ENCODE measurements at regions not wholly inside any gene's neighbourhood (a gene's known extent, or its start where the extent isn't known, plus 50 kb on each side); places are given as distances from the start of the nearest gene placed in this dataset.
"Not testable (repeated sequence)": the region's sequence is repeated elsewhere in the genome, so short reads cannot be mapped to it uniquely, and the experiment has no call there.

GRCh38 chr1:146883190-146883589 lies 54.9 kb upstream of the NBPF12 start:
- H3K27me3 Mint-ChIP-seq; H3K4me1 Mint-ChIP-seq; ATAC-seq (replicated peaks); H3K36me3 Mint-ChIP-seq (ENCODE audit: low read depth); H3K9me3 Mint-ChIP-seq; H3K27ac Mint-ChIP-seq; H3K4me3 Mint-ChIP-seq: not testable (repeated sequence)

- not testable (repeated sequence) for ATAC-seq (replicated peaks); H3K4me3 Mint-ChIP-seq; H3K27me3 Mint-ChIP-seq; H3K4me1 Mint-ChIP-seq; H3K36me3 Mint-ChIP-seq (ENCODE audit: low read depth); H3K27ac Mint-ChIP-seq; H3K9me3 Mint-ChIP-seq
These were observed 57.0 kb upstream of the NBPF12 start for GRCh38 chr1:146881096-146881495.

GRCh38 chr1:146863799-146864319 lies 74.3 kb upstream of the NBPF12 start:
- H3K4me3 Mint-ChIP-seq; H3K4me1 Mint-ChIP-seq; ATAC-seq (replicated peaks); H3K27ac Mint-ChIP-seq; H3K36me3 Mint-ChIP-seq (ENCODE audit: low read depth); H3K27me3 Mint-ChIP-seq; H3K9me3 Mint-ChIP-seq: not testable (repeated sequence)

- H3K9me3 Mint-ChIP-seq; H3K4me3 Mint-ChIP-seq; H3K4me1 Mint-ChIP-seq; ATAC-seq (replicated peaks); H3K27ac Mint-ChIP-seq; H3K36me3 Mint-ChIP-seq (ENCODE audit: low read depth); H3K27me3 Mint-ChIP-seq: not testable (repeated sequence)
These were observed 85.0 kb upstream of the NBPF12 start for GRCh38 chr1:146853147-146853546.

- not testable (repeated sequence) for H3K27me3 Mint-ChIP-seq; H3K4me1 Mint-ChIP-seq; H3K27ac Mint-ChIP-seq; H3K9me3 Mint-ChIP-seq; H3K4me3 Mint-ChIP-seq; ATAC-seq (replicated peaks); H3K36me3 Mint-ChIP-seq (ENCODE audit: low read depth)
These were observed 87.7 kb upstream of the NBPF12 start for GRCh38 chr1:146850352-146850889.

- not testable (repeated sequence) for H3K9me3 Mint-ChIP-seq; H3K4me1 Mint-ChIP-seq; H3K27me3 Mint-ChIP-seq; H3K27ac Mint-ChIP-seq; ATAC-seq (replicated peaks); H3K4me3 Mint-ChIP-seq; H3K36me3 Mint-ChIP-seq (ENCODE audit: low read depth)
These were observed 99.4 kb upstream of the NBPF12 start for GRCh38 chr1:146838725-146839124.

- H3K4me1 Mint-ChIP-seq; ATAC-seq (replicated peaks); H3K27ac Mint-ChIP-seq; H3K4me3 Mint-ChIP-seq; H3K36me3 Mint-ChIP-seq (ENCODE audit: low read depth); H3K9me3 Mint-ChIP-seq; H3K27me3 Mint-ChIP-seq: not testable (repeated sequence)
These were observed 111.2 kb upstream of the NBPF12 start for GRCh38 chr1:146826957-146827356.

- not testable (repeated sequence) for H3K9me3 Mint-ChIP-seq; H3K27ac Mint-ChIP-seq; H3K4me3 Mint-ChIP-seq; ATAC-seq (replicated peaks); H3K27me3 Mint-ChIP-seq; H3K4me1 Mint-ChIP-seq; H3K36me3 Mint-ChIP-seq (ENCODE audit: low read depth)
These were observed 143.9 kb upstream of the NBPF12 start for GRCh38 chr1:146794236-146794635.

- not testable (repeated sequence) for H3K9me3 Mint-ChIP-seq; H3K4me1 Mint-ChIP-seq; H3K27ac Mint-ChIP-seq; H3K36me3 Mint-ChIP-seq (ENCODE audit: low read depth); H3K27me3 Mint-ChIP-seq; ATAC-seq (replicated peaks); H3K4me3 Mint-ChIP-seq
These were observed 145.4 kb upstream of the NBPF12 start for GRCh38 chr1:146792725-146793124.

GRCh38 chr1:146784212-146784940 lies 153.7 kb upstream of the NBPF12 start:
- H3K9me3 Mint-ChIP-seq; H3K27ac Mint-ChIP-seq; H3K36me3 Mint-ChIP-seq (ENCODE audit: low read depth); H3K27me3 Mint-ChIP-seq; H3K4me1 Mint-ChIP-seq; H3K4me3 Mint-ChIP-seq: not testable (repeated sequence)
- peak; percentile 81 for ATAC-seq (replicated peaks)

- H3K4me3 Mint-ChIP-seq; H3K36me3 Mint-ChIP-seq (ENCODE audit: low read depth); ATAC-seq (replicated peaks); H3K4me1 Mint-ChIP-seq; H3K27me3 Mint-ChIP-seq; H3K27ac Mint-ChIP-seq; H3K9me3 Mint-ChIP-seq: not testable (repeated sequence)
These were observed 156.9 kb upstream of the NBPF12 start for GRCh38 chr1:146781235-146781634.

GRCh38 chr1:146777826-146778602 lies 160.1 kb upstream of the NBPF12 start:
- H3K36me3 Mint-ChIP-seq (ENCODE audit: low read depth); H3K4me1 Mint-ChIP-seq; H3K9me3 Mint-ChIP-seq; ATAC-seq (replicated peaks); H3K27ac Mint-ChIP-seq; H3K4me3 Mint-ChIP-seq; H3K27me3 Mint-ChIP-seq: not testable (repeated sequence)

GRCh38 chr1:146774988-146775387 lies 163.1 kb upstream of the NBPF12 start:
- not testable (repeated sequence) for H3K4me3 Mint-ChIP-seq; H3K9me3 Mint-ChIP-seq; H3K27ac Mint-ChIP-seq; H3K4me1 Mint-ChIP-seq; H3K27me3 Mint-ChIP-seq; H3K36me3 Mint-ChIP-seq (ENCODE audit: low read depth)
- peak; percentile 95 for ATAC-seq (replicated peaks)

- H3K27me3 Mint-ChIP-seq; H3K36me3 Mint-ChIP-seq (ENCODE audit: low read depth); H3K4me3 Mint-ChIP-seq; H3K27ac Mint-ChIP-seq; H3K4me1 Mint-ChIP-seq; H3K9me3 Mint-ChIP-seq; ATAC-seq (replicated peaks): not testable (repeated sequence)
These were observed 163.9 kb upstream of the NBPF12 start for GRCh38 chr1:146774271-146774670.

GRCh38 chr1:146771409-146771808 lies 166.7 kb upstream of the NBPF12 start:
- H3K9me3 Mint-ChIP-seq; H3K27me3 Mint-ChIP-seq; H3K27ac Mint-ChIP-seq; H3K4me3 Mint-ChIP-seq; H3K36me3 Mint-ChIP-seq (ENCODE audit: low read depth); H3K4me1 Mint-ChIP-seq; ATAC-seq (replicated peaks): not testable (repeated sequence)

Data from activated T-helper 17 cell treated with anti-CD3 and anti-CD28 coated beads, Interleukin-2, amount 50 U/mL, for 72 hours (primary cell).